NCI-H2081 (cell line): ENCODE measurements at regions not wholly inside any gene's neighbourhood (a gene's known extent, or its start where the extent isn't known, plus 50 kb on each side); places are given as distances from the start of the nearest gene placed in this dataset.

Source experiments
- DNase-seq, 2 experiments: peaks; one replicate each; lab custom pipeline; 2025; lab: John Stamatoyannopoulos, UW

- no peak for DNase-seq
These were observed 343.2 kb downstream of the KCNRG start for GRCh38 chr13:50358231-50359040.

- no peak for DNase-seq
These were observed 343.8 kb downstream of the KCNRG start for GRCh38 chr13:50359041-50359367.

DNA sequence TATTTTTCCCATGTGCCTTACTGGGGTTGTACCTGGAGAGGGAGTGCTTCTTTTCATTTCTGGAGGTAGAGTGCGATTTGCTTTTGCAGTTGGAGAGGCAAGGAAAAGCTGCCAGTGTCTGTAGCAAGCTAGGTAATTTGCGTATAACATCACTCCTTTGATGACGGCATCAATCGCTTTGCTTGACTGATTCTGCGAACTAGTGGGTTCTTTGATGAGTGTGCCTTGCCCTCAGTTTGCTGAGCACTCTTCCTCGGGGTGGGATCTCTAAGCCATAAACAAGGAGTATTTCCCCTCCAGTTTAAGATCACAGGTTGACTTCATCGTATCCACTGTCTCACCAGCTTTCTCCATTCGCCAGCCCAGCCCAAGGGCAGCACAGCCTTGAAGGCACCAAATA lies 344.5 kb downstream of the KCNRG start:
- DNase-seq, result no peak

GRCh38 chr13:50360637-50361036 lies 345.4 kb downstream of the KCNRG start:
- DNase-seq, result no peak

DNA sequence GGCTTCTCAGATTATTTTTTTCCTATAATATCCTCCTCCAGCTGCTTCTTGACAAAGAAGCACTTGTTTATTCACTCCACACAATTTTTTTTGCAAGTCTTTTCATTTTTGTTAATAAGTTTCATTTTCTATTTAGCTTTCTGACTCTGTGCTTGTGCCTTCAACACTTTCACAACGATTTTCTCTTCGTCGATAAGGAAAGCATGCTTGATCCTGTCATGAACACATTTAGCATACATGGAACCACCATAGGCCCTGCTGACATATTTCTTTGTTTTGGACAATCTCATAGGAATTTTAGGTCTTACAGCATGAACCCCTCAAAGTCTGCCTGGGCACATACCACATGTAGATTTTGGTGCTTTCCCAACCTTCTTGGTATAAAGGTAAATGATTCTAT lies 346.0 kb downstream of the KCNRG start:
- DNase-seq, result no peak

DNA sequence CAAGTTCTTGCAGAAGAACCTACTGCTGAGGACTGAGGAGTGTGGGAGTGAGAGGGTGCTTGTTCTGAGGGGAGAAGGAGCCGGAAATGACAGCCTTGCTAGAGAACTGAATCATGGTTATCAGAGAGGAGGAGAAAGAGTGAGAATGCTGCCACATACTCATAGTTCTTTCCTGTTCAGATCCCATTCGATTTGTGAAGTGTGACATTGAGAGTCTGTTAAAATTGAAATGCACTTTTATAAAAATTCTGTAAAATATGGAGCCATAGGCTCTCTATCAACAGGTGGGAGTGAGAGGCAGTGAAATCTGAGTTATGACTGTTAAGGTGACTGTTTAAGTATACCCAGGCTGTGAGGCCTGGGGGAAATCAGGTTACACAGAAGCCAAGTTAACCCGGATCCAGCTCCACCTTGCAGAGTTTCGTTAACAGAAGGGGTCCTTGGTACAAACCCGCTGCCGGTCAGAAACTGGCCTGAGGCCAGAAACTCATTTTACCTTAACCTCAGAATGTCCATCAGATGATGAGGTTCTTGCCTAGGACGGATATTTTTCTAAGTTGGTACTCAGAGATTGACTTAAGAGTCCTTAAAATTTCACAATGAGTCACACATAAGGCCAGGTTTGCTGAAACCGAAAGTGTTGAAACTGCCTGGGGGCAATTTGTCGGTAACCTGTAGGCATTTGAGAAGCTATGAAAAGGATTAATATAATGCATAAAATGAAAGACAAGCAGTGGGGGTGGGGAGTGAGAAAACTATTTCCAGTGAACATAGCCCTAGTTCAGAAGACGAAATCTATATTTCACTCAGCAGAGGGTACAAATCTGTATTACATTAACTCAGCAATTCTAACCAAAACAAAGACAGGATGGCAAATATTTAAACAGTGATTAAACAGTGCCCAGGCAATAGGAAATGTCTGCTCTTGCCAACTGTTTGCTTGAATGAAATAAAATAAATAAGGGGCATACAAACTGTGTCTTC lies 350.5 kb downstream of the KCNRG start:
- peak; percentile 77 to 88 for DNase-seq

DNA sequence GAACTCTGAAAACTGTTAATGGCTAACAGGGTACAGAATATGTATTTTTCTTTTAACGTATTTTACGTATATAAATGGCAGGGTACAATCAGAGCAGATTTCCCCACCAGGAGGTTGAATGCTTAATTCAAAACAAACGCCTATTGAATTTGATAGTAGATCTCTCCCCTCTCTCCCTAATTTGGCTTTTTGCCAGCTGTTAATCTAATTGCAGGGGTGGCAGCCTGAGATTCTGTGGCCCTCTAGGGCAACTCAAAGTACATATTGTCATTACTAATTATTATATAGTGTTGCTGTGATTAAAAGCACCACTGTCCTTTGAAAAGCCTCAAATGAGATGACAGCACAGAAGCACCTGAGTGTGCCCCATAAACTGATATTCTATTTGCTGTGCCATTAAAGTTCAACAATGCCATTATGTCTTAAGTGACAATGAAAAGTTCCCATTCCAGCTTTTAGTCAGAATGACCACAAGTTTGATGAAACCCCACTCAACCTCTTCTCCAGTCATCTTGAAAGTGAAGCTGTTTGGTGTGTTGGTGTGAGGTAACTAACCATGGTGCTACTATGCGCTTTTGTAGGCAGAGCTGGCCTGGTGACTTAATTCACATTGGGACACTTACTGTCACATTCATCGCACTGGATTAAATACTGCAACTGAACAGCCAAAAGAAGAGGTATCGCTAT lies 351.4 kb downstream of the KCNRG start:
- peak; percentile 77 to 88 for DNase-seq

- no peak for DNase-seq
These were observed 354.4 kb downstream of the KCNRG start for GRCh38 chr13:50369646-50370045.

GRCh38 chr13:50370303-50370950 lies 355.2 kb downstream of the KCNRG start:
- DNase-seq, result no peak

GRCh38 chr13:50374517-50374916 lies 359.3 kb downstream of the KCNRG start:
- DNase-seq, result no peak

DNA sequence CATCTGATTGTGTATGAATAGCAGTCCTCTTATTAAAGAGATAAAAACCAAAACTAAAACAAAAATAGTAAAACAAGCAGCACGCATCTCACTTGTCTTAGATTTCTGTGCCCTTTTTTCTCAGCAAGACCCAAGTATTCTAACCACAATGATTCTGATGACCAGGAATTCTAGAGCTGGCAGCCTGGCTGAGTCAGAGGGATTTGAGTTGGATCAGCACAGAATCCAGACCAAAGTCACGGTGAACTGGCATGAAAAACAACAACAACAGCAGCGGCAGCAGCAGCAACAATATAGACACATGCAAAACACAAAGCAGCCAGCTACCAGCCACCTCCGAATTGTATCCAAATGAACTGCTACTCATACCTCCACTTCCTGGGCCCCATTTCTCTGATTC lies 360.5 kb downstream of the KCNRG start:
- no peak for DNase-seq

GRCh38 chr13:50376895-50377575 lies 361.8 kb downstream of the KCNRG start:
- DNase-seq, result peak in 1 of 2 experiments; percentile 21

DNA sequence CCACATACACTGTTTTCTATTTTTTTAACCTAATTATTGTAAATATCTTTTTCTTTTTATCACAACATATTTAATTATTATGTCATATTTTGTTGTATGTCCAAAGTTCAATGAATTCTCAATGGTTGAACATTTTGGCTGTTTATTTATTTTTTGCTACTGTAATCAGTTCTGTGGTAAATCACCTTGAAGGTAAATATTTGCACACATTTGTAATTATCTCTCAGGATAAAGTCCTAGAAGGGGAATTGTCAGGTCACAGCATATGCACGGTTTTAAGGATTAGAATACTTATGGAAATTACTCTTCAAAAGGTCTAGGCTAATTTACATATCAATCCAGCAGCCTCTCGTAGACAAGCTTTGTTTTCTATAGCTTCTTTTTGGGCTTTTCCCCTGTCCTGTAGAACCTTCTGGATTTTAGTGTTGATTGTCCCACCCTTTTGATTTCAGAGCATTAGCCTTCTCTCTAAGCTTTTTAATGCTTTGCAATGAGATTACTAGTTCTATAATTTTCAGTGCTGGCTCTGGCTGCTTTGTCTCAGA lies 362.6 kb downstream of the KCNRG start:
- DNase-seq, result no peak

DNA sequence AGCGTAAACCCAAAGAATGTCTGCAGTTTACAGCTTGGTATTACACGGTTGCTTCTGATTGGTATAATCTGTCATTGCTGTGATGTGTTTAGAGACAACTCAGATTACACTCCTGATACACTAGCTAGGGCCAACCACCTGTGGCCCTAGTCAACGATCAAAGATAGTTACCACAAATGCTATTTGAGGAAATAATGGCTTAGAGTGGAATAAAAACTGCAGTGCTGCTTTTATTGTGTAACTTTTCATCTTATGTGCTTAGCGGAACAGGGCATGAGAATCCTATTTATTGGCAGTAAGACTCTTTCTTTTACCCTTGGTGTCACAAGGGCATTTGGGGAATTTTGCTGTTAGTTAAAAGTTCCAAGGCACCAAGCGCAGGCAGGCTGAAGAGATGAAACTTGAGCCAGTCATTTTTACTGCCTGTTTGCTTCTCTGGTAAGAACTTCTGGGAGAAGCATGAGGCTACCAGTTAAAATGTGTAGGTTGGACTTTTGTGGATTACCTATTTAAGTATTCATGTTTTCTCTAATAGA lies 363.3 kb downstream of the KCNRG start:
- DNase-seq, result no peak

- DNase-seq, result no peak
These were observed 364.3 kb downstream of the KCNRG start for GRCh38 chr13:50379584-50379983.

DNA sequence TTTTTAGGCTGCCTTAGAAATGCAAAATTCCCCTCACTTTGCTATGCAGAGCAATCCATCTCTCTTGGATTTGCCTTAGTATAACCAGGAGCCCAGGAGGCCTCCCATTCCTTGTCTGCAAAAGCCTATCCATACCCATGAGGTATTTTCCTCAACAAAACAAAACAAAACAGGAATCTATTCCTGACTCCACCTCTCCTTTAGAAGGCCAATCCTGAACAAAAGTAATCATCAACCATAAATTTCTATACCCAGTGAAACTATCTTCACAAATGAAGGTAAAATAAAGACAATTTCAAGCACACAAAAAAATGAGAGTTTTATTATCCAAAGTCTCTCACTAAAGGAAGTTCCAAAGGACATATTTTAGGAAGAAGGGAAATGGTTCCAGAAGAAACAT lies 365.7 kb downstream of the KCNRG start:
- DNase-seq, result no peak

DNA sequence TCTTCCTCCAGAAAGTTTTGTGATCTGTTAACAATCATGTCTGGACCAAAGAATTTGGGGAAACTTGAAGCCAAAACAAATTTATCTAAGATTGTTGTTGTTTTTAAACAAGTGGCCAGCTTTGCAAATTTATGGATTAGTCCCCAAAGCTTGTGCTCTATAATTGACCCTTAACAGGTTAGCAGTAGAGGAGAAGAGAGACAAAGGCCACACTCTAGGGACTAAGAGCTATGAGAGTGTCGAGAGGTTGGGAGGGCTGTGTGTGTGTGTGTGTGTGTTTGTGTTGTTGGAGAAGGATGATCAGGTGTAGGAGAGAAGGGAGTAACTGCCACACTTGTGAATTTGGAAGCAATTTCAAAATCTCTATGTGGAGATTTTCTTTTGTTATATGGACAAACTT lies 367.3 kb downstream of the KCNRG start:
- DNase-seq, result no peak

GRCh38 chr13:50382951-50383350 lies 367.7 kb downstream of the KCNRG start:
- DNase-seq, result no peak

DNA sequence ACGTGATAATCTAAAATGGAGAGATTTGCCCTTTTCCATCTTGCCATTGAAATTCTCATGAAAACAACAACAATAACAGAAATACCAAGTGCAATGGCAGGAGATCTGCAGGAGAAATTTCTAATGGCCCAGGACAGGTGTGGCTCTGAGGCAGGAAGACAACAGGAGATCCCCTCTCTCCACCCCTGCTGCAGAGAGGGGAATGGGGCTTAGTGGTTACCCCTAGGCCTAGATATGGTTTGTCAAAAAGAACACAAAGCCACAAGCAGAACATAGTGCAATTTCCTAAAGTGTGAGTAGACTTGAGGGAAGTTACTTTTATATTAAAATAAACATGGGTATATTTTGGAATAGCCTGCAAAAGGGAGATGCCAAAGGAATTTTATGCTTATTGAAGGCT lies 369.5 kb downstream of the KCNRG start:
- DNase-seq, result no peak

- DNase-seq, result peak in 1 of 2 experiments; percentile 46
These were observed 371.4 kb downstream of the KCNRG start for GRCh38 chr13:50386541-50387050.
